ENCODE measurements at regions not wholly inside any gene's neighbourhood (a gene's known extent, or its start where the extent isn't known, plus 50 kb on each side); places are given as distances from the start of the nearest gene placed in this dataset.

DNA sequence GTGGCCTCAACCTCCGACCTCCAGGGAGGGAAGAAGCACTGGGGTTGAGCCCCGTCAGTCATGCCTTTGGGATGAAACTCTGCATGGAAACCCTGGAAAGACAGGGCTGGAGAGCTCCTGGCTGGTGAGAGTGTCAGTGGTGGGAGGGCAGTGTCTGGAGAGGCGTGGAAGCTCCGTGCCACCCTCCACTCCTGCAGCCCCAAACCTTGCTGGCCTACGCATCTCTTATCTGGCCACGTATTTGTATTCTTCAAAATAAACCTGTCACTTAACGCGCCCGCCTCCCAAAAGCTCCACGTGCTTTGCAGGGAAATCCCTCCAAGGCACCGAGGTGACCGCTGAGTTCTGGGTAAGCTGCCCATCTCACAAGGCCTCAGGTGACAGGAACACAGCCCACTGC, 84.3 kb downstream of the TEX29 start:
- TF ChIP-seq JUND (IDR thresholded peaks at IDR 0.05; ENCODE audit: low read depth): no peak
- no peak for DNase-seq (ENCODE audit: low read depth in 1 of 2, low spot score in 1 of 2)
- in situ Hi-C loops (cut with HindIII; ENCODE audit: low pct_unique_long_range_greater_than_20kb, low sequenced_read_pairs): no loop called here

DNA sequence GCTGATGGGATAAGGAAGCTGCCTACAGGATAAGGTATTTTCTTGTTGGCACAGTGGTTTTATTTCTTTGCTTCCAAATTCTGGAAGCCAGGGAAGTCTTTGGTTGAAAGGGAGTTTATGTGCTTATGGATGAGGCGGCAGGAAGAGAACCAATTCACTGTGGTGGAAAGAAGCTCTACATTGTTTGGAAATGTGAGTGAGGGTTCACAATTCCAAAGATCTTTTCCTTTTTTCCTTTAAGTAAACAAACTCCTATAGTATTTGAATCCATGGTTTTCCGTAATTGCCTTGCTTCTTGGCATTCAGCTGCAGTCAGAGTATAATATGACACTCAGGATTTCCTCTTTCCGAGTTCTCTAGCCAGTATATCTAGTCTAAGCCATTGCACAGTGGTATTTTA, 86.2 kb downstream of the TEX29 start:
- DNase-seq (ENCODE audit: low read depth in 1 of 2, low spot score in 1 of 2): no peak
- in situ Hi-C loops (cut with HindIII; ENCODE audit: low pct_unique_long_range_greater_than_20kb, low sequenced_read_pairs): no loop called here
- TF ChIP-seq JUND (IDR thresholded peaks at IDR 0.05; ENCODE audit: low read depth): no peak

DNA sequence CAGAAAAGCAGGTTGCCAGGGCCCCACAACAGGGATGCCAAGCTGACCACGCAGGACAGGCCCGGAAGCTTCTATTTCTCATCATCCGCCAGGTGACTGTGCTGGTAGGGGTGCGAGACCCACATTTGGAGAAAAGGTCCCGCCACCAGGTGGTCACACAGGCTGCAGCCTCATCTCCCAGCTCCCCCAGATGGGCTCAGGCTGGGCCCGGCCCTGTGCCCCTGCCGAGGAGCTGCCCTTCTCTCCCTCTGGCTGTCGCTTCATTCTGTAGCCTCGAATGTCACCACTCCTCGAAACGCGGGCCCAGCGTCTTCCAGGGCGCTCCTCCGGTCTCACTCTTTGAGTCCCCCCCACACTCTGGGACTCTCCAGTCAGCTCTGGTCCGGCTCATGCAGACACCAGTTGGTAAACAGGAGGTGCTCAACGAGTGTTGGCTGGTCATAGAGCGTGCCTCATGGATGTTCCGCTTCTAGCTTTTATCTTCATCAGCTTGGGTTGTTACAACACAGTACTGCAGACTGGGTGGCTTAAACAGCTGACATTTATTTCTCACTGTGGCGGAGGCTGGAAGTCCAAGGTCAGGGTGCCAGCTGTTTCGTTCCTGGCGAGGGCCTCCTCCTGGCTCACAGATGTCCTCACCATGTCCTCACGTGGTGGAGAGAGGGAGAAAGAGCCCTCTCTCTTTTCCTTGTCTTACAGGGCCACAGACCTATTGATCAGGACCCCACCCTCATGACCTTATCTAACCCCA, 87.1 kb downstream of the TEX29 start:
- DNase-seq (ENCODE audit: low read depth in 1 of 2, low spot score in 1 of 2): no peak
- no peak for TF ChIP-seq JUND (IDR thresholded peaks at IDR 0.05; ENCODE audit: low read depth)
- in situ Hi-C loops (cut with HindIII; ENCODE audit: low pct_unique_long_range_greater_than_20kb, low sequenced_read_pairs): no loop called here

DNA sequence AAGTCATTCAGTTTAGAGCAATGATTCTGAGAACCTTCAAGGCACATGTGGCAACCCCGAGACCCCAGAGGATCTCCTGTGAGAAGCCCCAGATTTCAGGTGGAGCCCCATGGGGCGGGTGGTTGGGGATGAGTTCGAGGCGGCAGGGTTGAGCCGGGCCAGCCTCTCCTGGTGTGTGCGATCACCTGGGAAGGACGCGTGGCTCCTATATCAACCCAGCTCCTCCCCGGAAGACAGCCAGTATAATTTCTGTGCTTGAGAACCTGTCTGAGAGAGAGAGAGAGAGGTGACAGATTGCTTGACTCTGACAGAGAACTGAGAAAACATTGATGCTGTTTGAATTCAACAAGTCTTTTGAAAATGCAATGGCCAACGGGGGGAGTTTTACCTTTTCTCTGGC, 89.0 kb downstream of the TEX29 start:
- no peak for DNase-seq (ENCODE audit: low read depth in 1 of 2, low spot score in 1 of 2)
- no peak for TF ChIP-seq JUND (IDR thresholded peaks at IDR 0.05; ENCODE audit: low read depth)
- in situ Hi-C loops (cut with HindIII; ENCODE audit: low pct_unique_long_range_greater_than_20kb, low sequenced_read_pairs): no loop called here

DNA sequence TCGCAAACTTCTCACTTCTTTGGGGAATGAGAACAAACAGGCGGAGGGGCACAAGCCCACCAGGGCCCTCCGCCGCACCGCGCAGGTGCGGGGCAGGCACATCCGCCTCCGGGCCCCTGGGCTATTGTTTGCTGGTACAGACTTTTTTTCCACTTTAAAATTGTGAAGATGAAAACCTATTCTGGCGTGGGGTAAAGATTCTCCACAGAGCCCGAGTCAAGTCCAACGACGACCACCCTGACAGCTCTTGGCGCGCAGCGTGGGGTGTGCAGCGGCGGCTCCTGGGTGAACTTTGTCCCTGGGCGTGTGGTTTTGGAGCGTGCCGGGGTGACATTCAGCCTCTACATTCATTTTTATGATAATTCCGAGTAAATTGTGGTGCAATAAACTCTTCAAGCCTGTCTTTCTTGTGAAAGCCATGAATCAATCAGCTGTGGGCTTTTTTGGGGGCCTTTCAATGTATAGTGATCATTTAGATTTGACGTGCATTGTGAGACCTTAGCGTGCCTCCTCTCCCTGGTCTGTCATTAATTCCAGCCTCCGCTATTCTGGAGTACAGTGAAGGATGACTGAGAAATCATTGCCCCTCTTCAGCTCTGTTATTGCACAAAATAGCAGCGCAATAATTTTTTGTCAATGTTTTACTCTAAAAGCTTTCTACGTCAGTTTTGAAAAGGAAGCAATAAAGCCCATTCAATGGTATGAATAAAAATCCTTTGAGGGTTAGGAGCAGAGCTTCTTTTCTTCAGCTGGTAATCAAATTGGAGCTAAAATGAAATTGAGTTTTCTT, 90.0 kb downstream of the TEX29 start:
- in situ Hi-C loops (cut with HindIII; ENCODE audit: low pct_unique_long_range_greater_than_20kb, low sequenced_read_pairs): no loop called here
- no peak for DNase-seq (ENCODE audit: low read depth in 1 of 2, low spot score in 1 of 2)
- TF ChIP-seq JUND (IDR thresholded peaks at IDR 0.05; ENCODE audit: low read depth): no peak

DNA sequence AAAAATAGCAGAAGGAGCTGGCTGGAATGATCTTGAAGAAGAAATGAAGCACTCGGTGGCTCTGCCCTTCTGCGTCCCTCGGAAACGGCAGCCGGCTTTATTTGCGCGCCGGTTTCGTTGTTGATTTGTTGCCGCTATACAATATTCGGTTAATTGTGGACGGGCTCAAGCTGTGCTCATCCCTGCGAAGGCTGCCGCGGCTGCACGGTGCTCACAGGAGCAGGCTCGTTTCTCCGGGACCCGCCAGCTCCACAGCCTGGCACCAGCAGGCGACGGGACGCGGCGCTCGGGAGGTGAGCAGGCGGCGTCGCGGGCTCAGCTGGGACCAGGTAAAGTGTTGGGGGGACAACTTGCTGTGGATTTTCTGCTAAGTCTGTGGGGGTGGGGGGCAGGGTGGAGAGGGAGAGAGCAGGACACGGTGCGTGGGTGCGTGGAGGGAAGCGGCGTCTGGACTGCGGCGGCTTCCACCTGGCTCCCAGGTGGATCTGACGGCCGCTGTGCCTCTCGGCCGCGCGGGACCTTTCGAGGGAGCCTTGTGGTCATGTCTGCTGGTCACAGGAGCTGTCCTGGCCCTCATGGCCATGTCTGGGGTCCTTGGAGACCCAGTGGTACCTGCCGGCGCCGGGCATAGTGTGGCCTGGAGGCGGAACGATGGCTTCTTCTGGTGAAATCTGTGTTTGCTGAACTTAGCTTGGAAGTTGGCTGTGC, 90.9 kb downstream of the TEX29 start:
- no peak for DNase-seq (ENCODE audit: low read depth in 1 of 2, low spot score in 1 of 2)
- in situ Hi-C loops (cut with HindIII; ENCODE audit: low pct_unique_long_range_greater_than_20kb, low sequenced_read_pairs): no loop called here
- TF ChIP-seq JUND (IDR thresholded peaks at IDR 0.05; ENCODE audit: low read depth): no peak

DNA sequence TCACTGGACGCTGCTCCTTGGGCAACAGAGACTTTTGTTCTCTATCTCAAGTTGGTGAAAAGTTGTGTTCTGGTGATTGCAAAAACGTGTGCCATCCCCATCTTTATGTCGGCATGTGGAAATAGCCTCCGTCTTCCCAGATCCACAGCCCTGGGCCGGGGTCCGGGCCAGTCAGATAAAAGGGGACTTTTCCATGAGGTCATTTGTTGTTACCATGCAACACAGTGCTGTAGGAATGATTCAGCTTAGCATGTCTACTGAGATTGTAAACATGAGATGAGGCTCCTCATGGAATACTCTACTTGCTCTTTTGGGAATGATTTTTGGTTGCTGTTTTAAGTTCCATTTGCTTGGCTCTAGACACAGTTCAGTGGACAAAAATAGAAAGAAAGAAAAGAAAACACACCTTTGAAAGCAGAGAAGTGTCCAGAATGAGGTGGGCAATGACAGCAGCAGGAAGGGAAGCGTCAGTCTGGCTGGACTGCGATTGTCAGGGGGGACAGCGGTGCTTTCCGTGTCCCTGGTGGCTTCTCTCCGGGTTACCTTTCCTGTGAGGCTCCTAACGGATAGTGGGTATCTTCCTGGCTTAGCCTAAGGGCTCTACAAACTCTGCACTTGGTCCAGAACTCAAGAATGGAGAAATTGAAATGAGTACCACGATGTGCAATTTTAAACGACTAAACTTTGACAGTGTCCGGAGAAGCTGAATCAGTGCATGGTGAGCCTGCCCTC, 91.6 kb downstream of the TEX29 start:
- in situ Hi-C loops (cut with HindIII; ENCODE audit: low pct_unique_long_range_greater_than_20kb, low sequenced_read_pairs): no loop called here
- no peak for DNase-seq (ENCODE audit: low read depth in 1 of 2, low spot score in 1 of 2)

DNA sequence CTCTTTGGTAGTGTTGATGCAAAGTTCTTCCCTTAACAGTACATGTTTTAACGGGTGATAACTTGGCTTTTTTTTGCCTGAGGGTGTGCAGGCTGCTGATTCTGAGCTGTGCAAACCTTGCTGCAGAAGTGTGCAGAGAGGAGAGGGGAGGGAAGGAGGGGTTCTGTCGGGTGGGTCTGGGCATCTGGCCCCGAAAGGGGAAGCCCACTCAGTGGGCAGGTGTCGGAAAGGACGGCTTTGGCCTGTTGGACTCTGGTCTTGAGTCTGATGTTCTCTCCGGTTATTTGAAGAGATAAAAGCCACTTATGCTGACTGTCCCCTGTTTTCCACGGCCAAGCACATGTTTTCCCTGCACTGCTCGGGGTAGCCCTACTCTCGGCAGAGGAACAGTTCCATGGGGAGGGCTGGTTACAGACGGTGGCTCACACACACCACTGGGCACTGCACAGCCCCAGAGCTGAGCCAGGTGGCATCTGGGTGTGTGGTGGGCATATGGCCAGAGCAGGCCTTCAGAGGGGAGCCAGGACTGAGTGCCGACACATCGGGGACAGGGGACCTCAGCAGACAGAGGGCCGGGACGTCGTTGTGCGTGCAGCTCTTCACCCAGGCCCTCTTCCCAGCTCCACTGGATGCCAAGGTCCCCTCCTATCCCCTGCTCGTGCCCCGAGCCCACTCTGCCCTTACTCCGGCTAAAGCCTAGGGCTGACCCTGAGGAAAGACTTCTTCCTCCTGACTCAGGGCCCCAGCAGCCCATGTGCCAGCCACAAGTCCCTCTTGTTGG, 93.2 kb downstream of the TEX29 start:
- TF ChIP-seq JUND (IDR thresholded peaks at IDR 0.05; ENCODE audit: low read depth): no peak
- no peak for DNase-seq (ENCODE audit: low read depth in 1 of 2, low spot score in 1 of 2)
- in situ Hi-C loops (cut with HindIII; ENCODE audit: low pct_unique_long_range_greater_than_20kb, low sequenced_read_pairs): no loop called here

More for the DNA sequence above, 91.6 kb downstream of the TEX29 start:
- TF ChIP-seq JUND (IDR thresholded peaks at IDR 0.05; ENCODE audit: low read depth): no peak

DNA sequence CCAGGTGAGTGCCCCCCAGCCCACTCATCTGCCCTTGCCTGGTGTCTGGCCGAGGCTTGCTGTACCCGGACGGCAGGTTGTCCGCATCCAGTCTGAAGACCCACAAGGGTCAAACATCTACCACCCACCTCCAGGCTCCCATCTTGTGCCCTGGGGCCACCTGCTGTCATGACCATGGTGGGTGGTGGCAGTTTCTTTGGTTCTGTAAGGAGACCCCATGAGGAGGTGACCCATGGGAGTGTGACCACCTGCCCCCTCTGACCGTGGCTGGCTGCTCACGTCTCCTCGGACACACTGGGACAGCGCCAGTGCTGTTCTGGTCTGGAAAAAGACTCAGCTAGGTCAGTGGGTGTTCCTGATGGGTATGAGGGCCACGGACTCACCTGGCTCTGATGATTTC, 93.9 kb downstream of the TEX29 start:
- TF ChIP-seq JUND (IDR thresholded peaks at IDR 0.05; ENCODE audit: low read depth): no peak
- in situ Hi-C loops (cut with HindIII; ENCODE audit: low pct_unique_long_range_greater_than_20kb, low sequenced_read_pairs): no loop called here
- DNase-seq (ENCODE audit: low read depth in 1 of 2, low spot score in 1 of 2): no peak

DNA sequence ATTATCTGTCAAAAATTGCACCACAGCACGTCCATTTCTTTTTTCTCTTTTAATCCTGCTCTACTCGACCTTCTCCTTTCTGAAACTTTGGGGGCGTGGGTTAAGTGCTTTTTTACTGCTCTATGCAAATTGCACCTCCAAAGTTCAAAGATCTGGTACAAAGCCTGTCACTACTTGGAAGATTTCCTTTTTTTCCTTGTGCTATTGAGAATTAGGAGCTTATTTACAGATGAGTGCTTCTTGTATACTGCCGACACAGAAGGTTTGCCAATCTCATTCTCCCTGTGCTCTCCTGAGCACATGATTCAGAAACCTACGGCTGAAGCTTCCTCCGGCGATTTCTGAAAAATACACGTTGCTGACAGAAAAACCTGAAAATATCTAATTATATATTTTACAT, 94.8 kb downstream of the TEX29 start:
- DNase-seq (ENCODE audit: low read depth in 1 of 2, low spot score in 1 of 2): no peak
- in situ Hi-C loops (cut with HindIII; ENCODE audit: low pct_unique_long_range_greater_than_20kb, low sequenced_read_pairs): no loop called here
- no peak for TF ChIP-seq JUND (IDR thresholded peaks at IDR 0.05; ENCODE audit: low read depth)

DNA sequence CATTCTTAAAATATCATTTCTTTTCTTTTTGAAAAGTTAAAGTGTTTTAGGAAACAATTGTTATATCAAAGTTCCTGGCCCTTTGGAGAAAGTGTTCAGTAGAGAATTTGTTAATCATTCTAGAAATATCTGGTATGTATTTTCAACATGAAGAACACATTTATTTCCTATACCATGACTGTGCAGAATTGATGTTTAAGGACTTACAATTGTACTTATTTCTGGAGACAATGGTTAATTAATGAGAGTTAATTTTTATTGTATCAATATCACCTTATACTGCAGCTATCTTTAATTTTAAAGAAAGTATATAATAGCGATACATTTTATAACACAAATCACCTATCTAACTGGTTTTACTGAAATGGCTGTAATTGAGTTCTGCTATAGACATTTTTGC, 95.3 kb downstream of the TEX29 start:
- no peak for TF ChIP-seq JUND (IDR thresholded peaks at IDR 0.05; ENCODE audit: low read depth)
- no peak for DNase-seq (ENCODE audit: low read depth in 1 of 2, low spot score in 1 of 2)
- in situ Hi-C loops (cut with HindIII; ENCODE audit: low pct_unique_long_range_greater_than_20kb, low sequenced_read_pairs): no loop called here

DNA sequence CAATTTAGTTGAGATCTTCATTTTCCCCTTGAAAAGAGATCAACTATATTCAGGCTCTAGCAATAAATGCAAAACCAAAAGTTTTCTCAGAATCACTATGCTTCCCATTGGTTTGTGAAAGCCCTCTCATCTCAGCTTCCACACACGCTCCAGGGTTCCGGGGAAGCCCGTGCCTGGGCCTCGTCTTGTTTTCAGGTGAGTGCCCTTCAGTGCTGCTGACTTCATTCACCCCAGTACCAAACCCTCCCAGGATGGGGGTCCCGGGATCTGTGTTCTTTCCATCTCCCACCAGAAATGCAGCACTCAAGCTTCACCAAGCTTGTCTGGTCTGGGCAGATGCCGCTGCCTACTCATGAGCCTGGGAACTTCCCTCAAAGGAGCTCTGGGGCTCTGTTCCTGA, 97.7 kb downstream of the TEX29 start:
- in situ Hi-C loops (cut with HindIII; ENCODE audit: low pct_unique_long_range_greater_than_20kb, low sequenced_read_pairs): no loop called here
- no peak for TF ChIP-seq JUND (IDR thresholded peaks at IDR 0.05; ENCODE audit: low read depth)
- DNase-seq (ENCODE audit: low read depth in 1 of 2, low spot score in 1 of 2): no peak

All from T47D (cell line).